ENCODE measurements at regions not wholly inside any gene's neighbourhood (a gene's known extent, or its start where the extent isn't known, plus 50 kb on each side); places are given as distances from the start of the nearest gene placed in this dataset.
"Not testable (repeated sequence)": the region's sequence is repeated elsewhere in the genome, so short reads cannot be mapped to it uniquely, and the experiment has no call there.

DNA sequence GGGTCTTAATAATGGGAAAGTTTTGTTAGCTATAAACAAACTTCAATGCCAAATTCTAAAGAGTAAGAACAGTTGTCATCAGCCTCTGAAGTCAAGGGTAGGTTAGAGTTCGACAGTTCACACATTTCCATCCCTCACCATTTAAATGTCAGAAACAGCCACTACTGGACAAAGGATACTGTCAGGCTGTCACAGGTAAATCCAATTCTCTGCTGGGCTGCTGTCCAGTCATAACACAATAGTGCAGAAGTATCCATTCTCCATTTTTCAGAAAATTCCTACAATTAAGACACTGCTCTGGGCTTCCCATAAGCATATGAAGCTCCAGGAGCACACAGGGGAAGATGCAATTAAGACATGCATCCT is 221.4 kb downstream of the RPS29 start:
- DNase-seq: no peak

- DNase-seq: no peak
These were observed 222.1 kb downstream of the RPS29 start for GRCh38 chr14:49363821-49364751.

- DNase-seq: no peak
These were observed 223.3 kb downstream of the RPS29 start for GRCh38 chr14:49362916-49363315.

- DNase-seq: no peak
These were observed 247.1 kb downstream of the RPS29 start for GRCh38 chr14:49339130-49339529.

- DNase-seq: no peak
These were observed 266.4 kb downstream of the RPS29 start for GRCh38 chr14:49319810-49320209.

- no peak for DNase-seq
These were observed 270.6 kb downstream of the RPS29 start for GRCh38 chr14:49315570-49315969.

DNA sequence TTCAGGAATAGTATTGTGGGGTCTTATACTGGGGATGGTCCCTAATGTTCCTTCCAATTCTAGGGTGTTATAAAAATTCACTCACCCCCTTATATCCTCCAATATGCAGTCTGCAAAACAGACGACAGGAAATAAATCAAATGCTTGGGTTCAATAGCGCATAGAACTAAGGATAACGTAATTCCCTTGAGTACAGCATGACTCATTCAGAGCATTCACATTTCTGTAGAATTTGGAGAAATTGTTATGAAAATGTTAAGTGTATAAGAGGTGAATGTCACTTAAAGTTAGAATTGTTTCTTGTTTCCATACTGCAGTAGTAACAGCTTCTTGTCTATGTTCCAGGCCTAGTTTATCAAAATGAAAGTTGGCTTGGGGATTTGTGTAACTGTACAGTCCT is 271.4 kb downstream of the RPS29 start:
- no peak for DNase-seq

DNA sequence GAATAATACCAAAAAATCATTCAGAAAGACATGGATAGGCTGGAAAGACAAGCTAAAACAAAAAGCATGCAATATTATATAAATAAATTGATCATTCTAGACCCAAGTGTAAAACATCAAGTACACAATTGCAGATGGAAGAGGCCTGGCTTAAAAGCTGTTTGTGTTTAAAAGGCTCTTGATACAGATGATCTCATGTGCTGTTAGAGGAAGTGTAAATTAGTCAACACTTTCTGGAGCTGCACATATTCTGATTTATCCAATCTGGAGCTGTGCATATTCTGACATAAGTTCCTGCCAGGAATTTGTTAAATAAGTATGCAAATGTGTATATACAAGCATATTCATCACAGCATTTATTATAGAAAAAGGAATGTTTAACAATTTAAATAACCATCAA is 273.1 kb downstream of the RPS29 start:
- no peak for DNase-seq

DNA sequence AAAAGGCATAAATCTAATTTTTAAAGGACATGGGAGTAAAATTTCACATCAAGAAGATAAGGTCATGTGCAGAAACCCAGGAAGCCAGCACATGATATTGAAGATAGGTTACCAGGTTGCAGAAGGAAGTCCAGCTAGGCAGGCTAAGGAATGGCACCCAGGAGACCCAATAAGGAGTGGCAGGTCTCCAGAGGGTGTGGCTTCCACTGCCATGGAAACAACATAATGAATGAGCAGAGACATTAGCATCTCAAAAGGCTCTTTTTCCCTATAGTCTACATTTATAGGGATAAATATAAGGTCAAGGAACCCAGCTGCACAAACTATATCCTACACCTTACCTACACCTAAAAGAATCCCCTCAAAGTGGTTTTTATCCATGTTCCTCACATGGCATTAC is 275.9 kb downstream of the RPS29 start:
- DNase-seq: no peak

- peak; percentile 38 for DNase-seq
These were observed 279.9 kb downstream of the RPS29 start for GRCh38 chr14:49306152-49306751.

GRCh38 chr14:49303946-49304516 is 282.1 kb downstream of the RPS29 start:
- no peak for DNase-seq

DNA sequence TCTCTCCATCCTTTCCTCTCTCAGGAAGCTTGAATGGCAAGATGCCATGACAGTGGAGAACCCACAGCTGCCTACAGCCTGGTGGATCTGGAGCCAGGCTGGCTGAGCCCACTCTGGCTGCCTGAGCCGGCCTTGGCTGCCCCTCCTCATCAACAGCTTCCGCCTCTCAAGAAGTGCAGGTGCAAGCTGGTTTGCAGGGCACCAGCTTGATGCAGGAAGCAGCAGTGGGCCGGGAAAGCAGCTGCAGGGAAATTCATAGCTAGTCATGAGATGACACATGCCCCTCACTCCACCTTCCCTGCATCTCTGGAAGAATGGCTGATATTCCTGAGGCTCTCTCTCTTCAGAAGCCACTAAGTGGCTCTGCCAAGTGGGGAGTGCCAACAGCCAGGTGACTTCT is 289.1 kb downstream of the RPS29 start:
- DNase-seq: no peak

GRCh38 chr14:49294621-49295148 is 291.5 kb downstream of the RPS29 start:
- DNase-seq: no peak

DNA sequence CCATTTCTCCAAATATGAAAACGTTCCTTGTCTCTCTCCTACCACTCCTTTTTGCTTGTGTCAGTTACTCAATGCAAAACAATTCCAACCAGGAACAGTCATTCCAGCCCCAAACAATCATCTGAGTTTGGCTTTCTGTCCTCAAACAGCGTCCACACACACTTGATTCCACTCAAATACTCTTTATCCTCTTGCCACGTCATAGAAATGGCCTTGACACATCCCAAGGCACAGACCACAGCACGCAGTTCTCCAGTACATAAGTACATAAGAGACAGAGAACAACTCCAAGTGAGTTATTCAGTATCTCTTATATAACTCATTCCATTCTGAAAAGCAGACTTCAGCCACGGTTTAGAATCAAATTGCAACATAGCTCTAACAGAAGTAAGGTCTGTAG is 299.2 kb downstream of the RPS29 start:
- no peak for DNase-seq

GRCh38 chr14:49286257-49286983 is 299.8 kb downstream of the RPS29 start:
- DNase-seq: no peak

- DNase-seq: no peak
These were observed 305.6 kb downstream of the RPS29 start for GRCh38 chr14:49280566-49280965.

DNA sequence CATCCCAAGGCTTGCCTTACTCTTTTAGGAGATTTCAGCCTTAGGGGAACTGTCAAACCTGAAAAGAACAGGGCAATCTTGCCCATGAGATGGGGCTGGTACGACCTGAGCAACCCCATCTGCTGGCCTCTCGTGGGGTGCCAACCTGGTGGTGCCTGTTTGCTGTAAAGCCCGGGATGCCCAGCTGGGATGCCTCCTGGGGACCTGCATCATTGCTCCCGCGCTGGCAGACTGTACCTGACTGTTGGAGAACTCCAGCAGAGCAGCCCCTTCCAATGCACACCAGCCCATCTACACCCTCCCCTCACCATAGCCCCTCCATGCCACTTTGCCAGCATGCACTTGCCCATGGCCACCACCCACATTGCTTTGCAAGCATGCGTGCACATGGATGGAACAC is 335.7 kb downstream of the RPS29 start:
- no peak for DNase-seq

DNA sequence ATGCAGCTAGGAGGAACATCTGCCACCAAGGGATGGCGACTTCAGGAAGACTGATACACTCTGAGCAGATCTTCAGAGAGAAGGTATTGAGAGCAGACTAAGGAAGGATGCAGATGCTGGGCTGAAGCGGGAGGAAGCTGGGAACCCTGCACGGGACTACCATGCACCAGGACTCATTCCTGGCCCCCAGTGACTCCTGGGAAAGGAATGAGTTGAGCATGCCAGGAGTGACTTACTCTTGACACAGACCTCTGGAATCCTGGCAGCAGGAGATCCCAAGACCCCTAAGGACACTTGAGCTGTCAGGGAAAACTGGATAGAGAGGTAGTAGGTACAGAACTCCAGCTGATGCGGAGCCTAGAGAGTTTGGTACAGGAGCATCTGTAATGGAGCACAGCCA is 336.1 kb downstream of the RPS29 start:
- DNase-seq: no peak

- DNase-seq: no peak
These were observed 337.2 kb downstream of the RPS29 start for GRCh38 chr14:49249022-49249421.

DNA sequence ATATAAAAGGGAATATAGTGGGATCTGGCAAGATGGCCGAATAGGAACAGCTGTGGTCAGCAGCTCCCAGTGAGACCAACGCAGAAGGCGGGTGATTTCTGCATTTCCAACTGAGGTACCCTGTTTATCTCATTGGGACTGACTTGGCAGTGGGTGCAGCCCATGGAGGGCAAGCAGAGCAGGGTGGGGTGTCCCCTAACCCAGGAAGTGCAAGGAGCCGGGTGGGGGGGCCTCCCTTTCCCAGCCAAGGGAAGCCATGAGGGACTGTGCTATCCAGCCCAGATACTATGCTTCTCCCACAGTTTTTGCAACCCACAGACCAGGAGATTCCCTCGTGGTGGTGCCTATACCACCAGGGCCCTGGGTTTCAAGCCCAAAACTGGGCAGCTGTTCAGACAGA is 342.4 kb downstream of the RPS29 start:
- not testable (repeated sequence) for DNase-seq

- no peak for DNase-seq
These were observed 345.8 kb downstream of the RPS29 start for GRCh38 chr14:49240383-49240782.

DNA sequence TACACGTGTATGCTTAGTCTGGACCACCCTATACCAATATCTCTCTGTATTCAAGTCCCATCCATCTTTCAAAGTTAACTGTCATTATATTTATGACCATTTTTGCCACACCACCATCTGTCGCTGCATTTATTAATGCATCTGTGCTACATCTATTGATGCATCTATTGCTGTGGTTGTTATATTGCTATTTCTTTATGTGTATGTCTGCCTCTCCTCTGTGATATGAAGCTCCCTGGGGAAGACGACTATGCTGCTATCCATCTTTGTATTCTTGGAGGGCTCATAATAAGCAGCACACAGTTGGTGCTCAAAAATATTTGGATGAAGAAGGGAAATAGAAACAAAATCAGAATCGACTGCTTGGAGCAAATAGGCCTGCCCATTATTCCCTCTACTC is 357.6 kb downstream of the RPS29 start:
- no peak for DNase-seq

- no peak for DNase-seq
These were observed 364.9 kb downstream of the RPS29 start for GRCh38 chr14:49221316-49221715.

Measured in NCI-H2171 treated with DMSO at 0.1 percent for 48 hours (cell line).